HG03066 (cell line): ENCODE measurements at regions not wholly inside any gene's neighbourhood (a gene's known extent, or its start where the extent isn't known, plus 50 kb on each side); places are given as distances from the start of the nearest gene placed in this dataset.

Experiments used
- ATAC-seq: cut with Tn5 transposase; IDR thresholded peaks from one replicate; pipeline ENCODE4 v1.9.1; 2021; ENCODE audit warnings: low read depth; ENCODE audit not compliant: unreplicated experiment

DNA sequence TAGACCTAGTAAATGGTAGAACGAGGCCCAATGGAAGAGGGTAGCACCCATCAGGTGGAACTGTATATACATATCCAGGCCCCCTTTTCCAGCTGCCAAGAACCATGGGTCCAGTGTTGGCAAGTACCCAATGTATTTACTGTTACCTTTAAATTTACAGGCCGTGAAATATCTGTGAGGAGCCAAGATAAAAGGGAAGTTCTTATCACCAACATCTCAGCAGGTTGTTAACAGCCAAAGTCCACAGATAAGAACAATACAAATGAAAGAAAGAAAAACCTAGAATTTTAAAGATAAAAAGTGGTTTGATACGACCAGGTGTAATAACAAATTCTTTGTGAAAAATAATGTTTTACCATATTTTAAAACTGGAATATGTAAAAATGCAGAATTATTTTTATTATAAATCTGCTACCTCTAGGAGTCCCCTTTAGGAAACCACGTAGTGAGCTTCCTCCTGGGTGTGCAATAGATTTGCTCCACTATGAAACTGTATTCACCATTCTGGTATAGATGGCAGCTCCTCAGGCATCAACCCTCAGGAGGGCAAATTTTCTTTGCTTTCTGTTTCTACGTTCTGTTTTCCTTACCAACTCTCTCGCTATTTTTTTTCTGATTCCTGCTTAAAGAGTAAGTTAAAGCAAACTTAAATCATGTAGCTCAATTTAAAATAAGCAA lies 292.2 kb upstream of the SLC10A2 start:
- ATAC-seq: no peak

DNA sequence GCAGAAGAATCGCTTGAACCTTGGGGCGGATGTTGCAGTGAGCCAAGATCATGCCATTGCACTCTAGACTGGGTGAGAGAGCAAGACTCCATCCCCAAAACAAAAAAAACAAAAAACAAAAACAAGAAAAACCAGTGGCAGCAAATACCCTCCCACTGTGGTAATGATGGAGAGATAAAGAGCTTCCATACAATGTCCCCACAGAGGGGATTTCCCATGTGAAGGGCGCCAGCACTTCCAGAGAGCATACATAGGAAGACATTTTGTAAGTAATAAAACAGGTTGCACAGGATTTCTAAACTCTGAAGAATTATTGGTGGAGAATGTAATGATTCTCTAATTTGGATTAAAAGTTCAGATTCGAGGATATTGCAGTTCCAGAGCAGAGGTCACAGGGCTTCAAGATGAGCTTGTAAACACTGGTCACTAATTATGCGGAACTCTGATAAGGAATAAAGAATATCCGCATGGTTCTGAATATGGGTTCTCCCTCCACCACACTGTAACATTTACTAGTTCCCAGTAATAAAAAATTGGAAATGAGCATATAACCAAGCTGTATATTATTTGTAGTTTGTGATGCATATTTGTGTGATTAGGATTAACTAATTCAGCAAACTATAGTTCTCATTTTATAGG lies 290.1 kb upstream of the SLC10A2 start:
- no peak for ATAC-seq

DNA sequence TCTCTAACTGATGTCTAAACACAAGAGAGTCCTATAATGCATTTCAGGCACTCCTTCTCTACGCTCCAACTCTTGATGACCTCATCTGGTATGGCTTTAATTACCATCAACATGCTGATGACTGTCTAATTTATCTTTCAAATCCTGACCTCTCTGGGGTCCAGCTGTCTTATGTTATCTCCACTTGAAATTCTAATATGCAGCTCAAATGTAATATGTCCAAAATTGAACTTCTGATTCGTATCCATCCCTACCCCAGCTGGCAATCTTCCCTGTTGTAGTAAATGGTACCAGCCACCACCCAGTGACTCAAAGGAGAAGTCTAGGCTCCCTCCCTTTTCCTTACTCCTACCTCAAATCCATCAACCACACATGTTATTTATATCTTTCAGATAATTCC lies 288.0 kb upstream of the SLC10A2 start:
- ATAC-seq: no peak

DNA sequence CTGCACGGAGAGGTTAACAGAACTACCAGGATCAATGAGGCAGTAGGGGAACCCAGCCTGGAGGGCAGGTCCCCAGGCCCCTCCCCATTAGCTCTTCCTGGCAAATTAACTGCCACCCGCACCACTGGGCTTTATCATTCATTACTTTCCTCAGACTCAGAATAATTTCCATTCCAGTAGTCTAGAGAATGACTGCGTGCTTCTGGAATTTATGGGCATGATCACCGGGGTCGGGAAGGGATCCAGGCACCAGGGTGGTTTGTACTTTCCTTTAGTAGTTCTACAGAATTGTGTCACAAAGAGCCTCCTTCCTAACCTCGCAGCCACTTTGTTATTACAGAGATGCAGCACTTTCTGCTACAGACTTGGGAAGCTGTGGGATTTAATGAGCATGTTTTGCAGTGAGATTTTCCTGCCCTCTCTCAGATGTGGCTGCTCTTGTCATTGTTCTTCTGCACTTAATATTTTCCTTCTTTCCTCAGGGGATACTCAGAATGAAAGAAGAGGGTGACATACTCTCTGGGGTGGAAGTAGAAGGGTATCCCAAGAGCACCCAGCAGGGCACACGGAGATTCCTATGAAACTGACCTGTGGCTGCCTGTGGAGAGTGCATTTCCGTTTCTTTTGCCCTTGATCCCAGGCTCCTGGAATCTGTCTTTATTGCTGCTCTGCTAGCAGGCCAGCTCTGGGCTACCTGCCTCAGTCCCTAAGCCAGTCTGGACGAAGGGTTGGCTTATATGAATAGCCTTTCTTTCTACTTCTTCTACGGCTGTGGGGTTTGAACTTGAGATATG lies 285.0 kb upstream of the SLC10A2 start:
- no peak for ATAC-seq

DNA sequence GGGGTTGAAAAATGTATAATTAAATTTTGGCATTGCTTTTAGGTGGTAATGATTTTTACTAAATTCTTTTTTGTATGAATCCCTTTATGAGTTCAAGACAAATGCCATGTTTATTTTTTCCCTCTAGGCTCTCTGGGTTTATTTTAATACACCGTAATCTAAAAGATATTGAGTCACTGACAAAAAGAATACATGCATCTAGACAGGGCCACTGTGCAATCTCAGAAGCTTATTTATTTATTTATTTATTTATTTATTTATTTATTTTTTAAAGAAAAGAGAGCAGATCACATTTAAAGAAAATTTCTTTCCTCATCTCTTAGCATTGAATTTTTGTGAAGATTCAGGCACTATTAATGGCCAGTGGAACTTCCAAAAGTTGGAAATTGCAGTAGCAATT lies 283.9 kb upstream of the SLC10A2 start:
- ATAC-seq: no peak

DNA sequence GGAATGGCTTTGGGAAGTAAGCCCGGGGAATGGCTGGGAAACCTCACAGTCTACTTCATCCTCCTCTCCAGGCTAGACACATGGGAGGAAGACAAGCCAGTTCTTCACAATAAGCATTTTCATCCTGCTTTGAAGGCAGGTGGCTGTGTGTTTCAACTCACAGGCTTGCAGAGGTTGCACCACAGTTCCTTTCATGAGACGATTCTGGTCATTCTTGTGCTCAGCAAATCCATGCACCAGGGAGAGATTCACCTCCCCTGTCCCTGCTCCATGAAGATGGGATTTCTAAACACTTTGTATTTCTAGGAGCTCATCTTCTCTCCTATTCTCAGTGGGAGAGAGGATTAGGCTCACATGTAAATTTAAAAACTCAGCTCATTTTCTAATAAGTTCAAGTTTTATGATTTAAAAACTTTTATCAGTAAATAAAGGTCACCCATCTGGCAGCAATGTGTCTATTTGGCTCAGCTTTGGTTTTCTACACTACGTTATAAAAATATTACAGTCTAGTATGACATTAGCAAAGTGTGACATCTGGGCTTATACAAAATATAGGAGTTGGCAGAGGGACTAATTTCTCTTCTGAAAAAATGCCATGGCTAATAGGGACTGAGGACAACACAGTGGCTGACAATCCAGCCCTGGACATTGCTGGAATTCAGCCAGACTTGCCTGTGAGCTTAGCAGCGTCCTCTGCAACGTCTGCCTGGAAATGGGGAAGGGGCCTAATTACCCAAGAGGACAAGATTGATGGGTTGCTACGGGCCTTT lies 283.2 kb upstream of the SLC10A2 start:
- no peak for ATAC-seq

DNA sequence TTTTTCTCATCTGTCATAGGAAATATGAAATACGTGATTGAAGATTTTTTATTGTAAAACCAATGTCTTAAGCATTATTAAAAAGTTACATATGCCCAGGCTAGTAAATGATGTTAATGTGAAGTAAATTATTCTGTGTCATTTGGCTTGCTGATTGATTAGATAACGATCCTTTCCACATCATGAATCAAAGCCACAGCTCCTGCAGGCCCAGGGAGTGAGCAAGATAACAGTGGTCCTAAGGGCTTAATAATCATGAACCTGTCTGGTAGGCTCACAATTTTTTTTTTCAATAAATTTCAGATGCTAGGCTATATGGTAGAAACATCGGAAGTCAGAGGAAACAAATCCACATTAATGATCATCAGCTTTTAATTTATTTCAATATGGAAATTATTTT lies 269.0 kb upstream of the SLC10A2 start:
- no peak for ATAC-seq

DNA sequence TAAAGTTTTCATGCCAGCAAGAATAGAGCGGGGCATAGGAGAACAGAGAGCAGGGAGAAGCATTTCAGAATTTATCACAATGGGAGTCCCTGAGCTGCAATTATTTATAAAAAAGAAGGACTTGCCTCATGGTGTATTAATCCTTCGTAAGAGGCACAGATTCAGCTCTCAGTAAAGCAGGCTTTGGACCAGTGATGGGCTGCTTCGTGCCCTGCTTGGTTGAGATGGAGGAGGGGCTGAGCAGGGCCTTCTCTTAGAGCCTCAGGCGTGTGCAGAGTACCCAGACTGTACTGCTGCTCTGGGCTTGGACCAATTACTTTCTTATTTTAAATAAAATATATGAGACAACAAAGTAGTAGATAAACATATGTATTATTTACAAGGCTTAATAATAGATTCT lies 265.7 kb upstream of the SLC10A2 start:
- no peak for ATAC-seq

DNA sequence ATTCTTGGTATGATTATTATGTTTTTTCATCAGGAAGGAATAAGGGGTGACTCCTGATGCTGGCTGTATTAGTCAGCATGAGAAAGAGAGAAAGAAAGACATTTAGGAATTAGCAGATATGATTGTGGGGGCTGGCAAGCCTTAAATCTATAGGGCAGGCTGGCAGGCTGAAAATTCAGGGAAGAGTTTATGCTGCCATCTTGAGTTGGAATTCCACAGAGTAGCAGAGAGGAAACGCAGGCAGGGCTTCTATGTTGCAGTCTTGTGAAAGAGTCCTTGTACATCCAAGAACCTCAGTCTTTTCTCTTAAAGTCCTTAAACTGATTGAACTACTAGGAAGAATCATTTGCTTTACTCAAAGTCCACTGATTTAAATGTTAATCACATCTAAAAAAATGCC lies 262.7 kb upstream of the SLC10A2 start:
- no peak for ATAC-seq

DNA sequence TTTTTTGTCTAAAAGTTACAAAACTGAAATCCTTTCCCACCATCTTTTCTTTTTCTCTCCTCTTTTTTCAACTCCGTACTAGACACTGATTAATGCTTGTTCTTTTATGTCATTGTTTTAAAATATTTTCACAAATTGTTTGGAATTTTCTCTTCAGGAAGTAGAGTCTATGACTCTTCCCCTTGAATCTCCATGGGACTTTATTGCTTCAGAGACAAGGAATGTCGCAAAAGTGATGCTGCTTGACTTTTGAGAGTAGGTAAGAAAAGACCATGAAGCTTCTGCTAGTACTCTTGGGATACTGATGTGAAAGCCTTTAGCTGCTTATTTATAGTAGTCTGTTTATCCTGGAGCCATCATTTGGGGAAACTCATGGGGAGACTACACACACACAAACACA lies 260.1 kb upstream of the SLC10A2 start:
- ATAC-seq: no peak

DNA sequence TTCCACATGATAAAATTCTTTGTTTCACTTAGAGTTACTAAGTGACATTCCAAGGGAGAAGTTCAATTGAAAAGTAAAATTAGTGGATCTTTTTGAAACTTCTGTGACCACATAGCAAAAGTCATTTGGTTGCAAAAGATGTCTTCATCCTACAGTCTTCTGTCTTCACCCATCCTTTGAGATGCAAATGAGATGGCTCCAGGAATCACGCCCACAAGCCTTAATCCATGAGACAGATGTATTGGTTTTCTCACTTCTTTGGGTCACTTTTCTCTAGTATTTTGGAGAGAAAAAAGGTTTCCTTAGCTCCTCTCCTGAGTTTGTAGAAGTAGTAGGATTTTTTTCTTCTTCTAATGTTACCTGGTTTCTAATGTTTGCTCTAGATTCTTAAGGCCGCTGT lies 259.5 kb upstream of the SLC10A2 start:
- no peak for ATAC-seq

DNA sequence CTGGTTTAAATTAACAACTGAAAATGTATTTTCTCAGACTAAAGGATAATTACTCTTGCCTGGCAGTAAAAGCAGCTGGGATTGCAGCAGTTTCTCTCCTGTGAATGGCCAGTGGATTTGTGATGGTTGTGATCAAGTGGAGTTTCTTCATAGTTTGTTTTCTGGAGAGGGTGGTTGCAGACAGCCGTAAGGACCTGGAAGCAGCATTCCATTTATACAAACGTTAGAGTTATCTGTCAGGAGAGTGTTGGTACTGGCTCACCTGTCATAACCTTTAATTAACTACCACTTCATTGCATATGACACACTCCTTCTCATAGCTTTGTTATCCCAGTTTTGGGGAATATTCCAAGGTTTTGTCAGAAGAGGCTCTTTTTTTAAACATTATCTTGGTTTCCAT lies 258.4 kb upstream of the SLC10A2 start:
- ATAC-seq: no peak

DNA sequence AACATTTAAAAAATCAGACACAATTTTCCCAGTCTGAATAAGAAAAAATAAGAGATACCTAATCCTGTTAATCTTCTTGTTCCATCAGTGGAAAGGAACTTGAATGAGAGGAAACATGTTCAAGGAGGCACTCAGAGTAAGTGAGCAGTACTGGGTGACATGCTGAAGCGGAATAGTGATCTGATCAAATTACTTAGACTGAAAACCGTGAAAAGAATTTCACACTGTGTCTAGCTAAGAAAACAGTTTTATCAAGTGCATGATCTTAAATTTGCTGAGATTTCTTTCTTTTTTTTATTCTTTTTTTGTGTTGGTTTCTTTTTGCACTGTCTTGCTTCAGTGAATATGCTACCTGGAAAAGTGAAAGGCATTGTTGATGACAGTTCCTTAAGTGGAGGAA lies 249.5 kb upstream of the SLC10A2 start:
- ATAC-seq: no peak

DNA sequence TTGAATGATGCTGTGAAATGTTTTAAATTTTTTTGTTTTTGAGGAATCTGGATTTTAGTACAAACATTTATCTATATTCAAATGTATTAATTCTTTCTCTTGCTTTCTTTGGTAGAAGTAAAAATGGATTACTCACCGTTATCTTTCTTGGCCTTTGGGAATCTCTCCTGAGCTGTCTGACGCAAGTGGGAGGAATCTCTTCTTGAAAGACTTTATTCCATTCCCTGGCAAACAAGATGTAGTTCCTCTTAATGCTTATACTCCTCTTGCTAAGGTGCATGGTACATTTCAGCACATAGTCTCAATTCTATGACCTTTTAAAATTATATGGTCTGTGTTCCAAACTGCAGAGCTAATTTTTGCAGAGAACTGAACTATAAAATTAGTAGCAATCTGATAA lies 246.2 kb upstream of the SLC10A2 start:
- no peak for ATAC-seq

DNA sequence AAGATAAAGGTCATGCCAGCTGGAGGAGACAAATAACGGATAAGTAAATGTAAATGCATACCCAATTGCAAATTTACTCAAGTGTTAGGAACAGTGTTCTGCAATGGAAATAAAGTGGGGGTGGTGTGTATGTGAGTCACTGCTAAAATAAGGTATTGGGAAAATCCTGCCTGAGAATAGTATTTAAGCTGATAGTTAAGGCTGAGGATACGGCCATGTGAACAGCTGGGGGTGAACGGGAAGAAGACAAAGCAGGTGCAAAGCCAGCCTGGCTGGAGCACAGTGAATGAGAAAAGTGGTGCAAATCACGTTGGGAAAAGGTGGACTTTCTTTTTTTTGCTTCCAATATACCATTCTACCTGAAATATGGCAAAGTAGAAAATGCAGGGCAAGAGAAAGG lies 242.4 kb upstream of the SLC10A2 start:
- ATAC-seq: no peak

DNA sequence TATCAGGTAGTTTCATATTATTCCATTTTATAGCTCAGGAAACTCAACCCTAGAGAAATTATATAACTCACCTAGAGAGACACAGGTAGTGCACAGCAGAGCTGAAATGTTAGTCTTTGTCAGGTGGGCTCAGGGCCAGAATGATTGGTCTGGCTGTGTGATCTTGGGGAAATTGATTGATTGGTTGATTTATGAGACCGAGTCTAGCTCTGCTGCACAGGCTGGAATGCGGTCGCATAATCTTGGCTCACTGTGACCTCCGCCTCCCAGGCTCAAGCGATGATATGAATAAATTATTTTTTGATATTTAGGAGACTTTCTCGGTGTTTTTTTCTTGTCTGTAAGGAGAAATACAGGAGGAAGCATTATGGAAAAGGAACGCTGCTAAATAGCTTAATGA lies 239.9 kb upstream of the SLC10A2 start:
- ATAC-seq: no peak

DNA sequence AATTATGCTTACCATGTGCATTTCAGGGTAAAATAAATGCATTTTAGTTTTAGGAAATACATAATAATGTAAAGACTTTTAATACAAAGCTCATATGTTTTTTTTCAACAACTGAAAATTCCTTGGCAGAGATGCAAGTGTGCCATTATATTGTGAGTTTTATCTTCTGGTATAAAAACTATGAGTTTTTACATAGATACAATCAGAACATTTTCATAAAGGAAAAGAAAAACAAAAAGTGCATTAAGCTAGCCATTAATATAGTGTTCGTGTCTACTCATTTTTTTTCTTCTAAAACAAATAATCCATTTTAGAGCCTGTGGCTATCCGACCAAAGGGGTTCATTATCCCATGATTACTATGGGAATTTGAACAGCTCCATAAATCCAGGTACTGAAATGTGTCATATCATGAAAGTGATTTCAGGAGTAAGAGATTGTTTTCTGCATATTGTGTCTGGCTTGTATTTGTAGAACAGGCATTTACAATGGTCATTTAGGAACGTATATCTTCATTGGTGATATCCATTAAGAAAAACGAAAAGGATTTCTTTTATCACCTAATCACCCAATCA lies 236.9 kb upstream of the SLC10A2 start:
- ATAC-seq: no peak

DNA sequence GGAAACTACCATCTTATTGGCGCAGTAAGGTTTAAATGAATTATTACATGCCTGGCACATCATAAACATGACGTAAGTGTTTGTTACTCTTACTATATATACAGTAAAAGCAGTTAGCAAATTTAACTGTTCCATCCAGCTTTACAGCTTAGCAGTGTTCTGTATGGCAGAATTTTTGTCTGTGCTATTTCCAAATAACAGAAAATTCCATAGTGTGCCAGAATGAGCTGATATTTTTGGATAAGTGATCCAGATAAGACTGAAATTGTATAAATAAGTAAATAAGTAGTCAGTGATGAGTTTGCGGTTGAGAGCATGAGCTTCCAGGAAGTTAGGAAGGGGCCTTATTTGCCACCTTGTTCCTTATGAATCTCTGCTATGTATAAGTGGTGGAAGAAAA lies 236.5 kb upstream of the SLC10A2 start:
- ATAC-seq: no peak

DNA sequence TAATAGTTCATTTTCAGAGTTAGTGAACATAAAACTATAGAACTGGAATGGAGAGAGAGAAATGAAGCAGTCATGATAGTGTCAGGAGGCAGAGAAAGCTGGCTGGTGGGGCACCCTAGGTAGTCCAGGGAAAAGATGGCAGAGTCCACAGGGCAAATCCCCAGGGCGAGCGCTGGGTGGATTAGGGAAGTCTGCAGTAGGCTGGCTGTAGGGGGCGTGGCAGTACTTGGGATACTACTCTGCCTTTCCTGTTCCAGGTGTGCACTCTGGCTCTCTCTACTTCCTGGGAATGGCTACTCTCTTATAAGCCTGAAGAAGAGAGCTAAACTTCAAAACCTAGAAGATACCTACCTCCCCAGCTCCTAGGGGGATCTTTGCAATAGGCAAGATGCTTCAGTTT lies 232.9 kb upstream of the SLC10A2 start:
- no peak for ATAC-seq

DNA sequence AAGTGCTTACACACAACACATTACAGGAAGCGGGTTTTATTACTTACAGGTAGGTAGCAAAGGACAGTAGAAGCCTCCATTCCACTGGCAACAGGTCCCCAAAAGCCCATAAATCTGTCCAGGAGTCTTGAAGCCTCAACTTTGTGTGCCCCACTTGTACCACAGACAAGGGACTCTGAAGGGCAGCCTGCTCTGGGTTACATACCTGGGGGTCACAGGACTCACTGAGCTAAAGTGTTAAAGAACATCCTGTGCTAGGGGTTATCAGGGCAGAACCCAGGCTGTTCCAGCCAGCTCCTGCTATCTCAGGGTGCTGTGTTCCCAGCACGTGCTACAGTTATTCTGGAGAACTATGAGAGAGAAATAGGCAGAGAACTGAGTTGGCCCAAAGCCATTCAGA lies 230.9 kb upstream of the SLC10A2 start:
- no peak for ATAC-seq
